ENCODE measurements at regions not wholly inside any gene's neighbourhood (a gene's known extent, or its start where the extent isn't known, plus 50 kb on each side); places are given as distances from the start of the nearest gene placed in this dataset.

DNA sequence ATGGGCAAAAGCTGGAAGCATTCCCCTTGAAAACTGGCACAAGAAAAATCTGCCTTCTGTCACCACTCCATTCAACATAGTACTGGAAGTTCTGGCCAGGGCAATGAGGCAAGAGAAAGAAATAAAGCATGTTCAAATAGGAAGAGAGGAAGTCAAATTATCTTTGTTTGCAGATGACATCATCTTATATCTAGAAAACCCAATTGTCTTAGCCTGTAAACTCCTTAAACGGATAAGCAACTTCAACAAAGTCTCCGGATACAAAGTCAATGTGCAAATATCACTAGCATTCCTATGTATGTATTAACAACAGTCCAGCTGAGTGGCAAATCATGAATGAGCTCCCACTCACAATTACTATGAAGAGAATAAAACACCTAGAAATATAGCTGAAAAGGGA lies 1579.3 kb downstream of the SUCLG1 start:
- Histone ChIP-seq H4K20me1 (replicated peaks; ENCODE audit: control insufficient read depth, insufficient read depth, low read length) (no peaks in the 10 kb centered on the region), H3K36me3 (ENCODE audit: control insufficient read depth, insufficient read depth, low read length) (no peaks in the 10 kb centered on the region), H3K4me1 (replicated peaks in 1 of 2; ENCODE audit: control insufficient read depth in 2 of 2, insufficient read depth in 2 of 2, low read length in 2 of 2) (no peaks in the 10 kb centered on the region; a peak in 1 of 5 replicates), H3K9ac (ENCODE audit: insufficient read depth in 1 of 2, low read depth in 2 of 2, low read length in 2 of 2) (no peak overlapping the region), H2AFZ (ENCODE audit: low read depth, low read length) (no peak overlapping the region), H3K9me1 (ENCODE audit: control insufficient read depth, insufficient read depth, low read length) (no peaks in the 10 kb centered on the region), H3K4me3 (no peak overlapping the region), H3K79me2 (ENCODE audit: control insufficient read depth, insufficient read depth, low read length) (no peaks in the 10 kb centered on the region), H3K4me2 (ENCODE audit: insufficient read depth, low read length) (no peak overlapping the region), H3K27me3 (ENCODE audit: control insufficient read depth in 2 of 2, insufficient read depth in 2 of 2, low read length in 2 of 2) (no peaks in the 10 kb centered on the region), H3K9me3 (replicated peaks; ENCODE audit: control insufficient read depth, insufficient read depth, low read depth, low read length) (no peaks in the 10 kb centered on the region; the same call in 1 of the 2 replicates), H3K27ac (ENCODE audit: extremely low read depth, low read depth, low read length) (no peak overlapping the region)
- ChIA-PET CTCF (ENCODE audit: low intra/inter-chr PET ratio) (no interaction called here), POLR2A (no interaction called here)
- in situ Hi-C loops (cut with MboI), result no loop called here
- no peak for DNase-seq (ENCODE audit: extremely low read depth in 1 of 4, low spot score in 3 of 4)
- 6% methylated on average over 2 of the region's 2 CpGs for WGBS (ENCODE audit: insufficient coverage, low coverage, missing lambda C conversion rate)
- no TSS peak for BruUV-seq (replicated peaks)
- no peak for ATAC-seq
- intact Hi-C loops (cut with micrococcal nuclease), result no loop called here
- FAIRE-seq, result no peak
- peak; percentile 30; the same call in 1 of the 2 replicates for TF ChIP-seq ATF7 (IDR thresholded peaks at IDR 0.05)
- no peak for TF ChIP-seq ZNF407 (IDR thresholded peaks at IDR 0.05; ENCODE audit: low read depth)
- TF ChIP-seq, protein P1, sequence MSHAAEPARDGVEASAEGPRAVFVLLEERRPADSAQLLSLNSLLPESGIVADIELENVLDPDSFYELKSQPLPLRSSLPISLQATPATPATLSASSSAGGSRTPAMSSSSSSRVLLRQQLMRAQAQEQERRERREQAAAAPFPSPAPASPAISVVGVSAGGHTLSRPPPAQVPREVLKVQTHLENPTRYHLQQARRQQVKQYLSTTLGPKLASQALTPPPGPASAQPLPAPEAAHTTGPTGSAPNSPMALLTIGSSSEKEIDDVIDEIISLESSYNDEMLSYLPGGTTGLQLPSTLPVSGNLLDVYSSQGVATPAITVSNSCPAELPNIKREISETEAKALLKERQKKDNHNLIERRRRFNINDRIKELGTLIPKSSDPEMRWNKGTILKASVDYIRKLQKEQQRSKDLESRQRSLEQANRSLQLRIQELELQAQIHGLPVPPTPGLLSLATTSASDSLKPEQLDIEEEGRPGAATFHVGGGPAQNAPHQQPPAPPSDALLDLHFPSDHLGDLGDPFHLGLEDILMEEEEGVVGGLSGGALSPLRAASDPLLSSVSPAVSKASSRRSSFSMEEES (CRISPR knock-in tag; IDR thresholded peaks at IDR 0.05), result no peak
- TF ChIP-seq SLC30A9 (CRISPR knock-in tag; IDR thresholded peaks at IDR 0.05), result no peak
- no peak for TF ChIP-seq SMAD3 (CRISPR knock-in tag; conservative IDR thresholded peaks at IDR 0.05)
- peak; percentile 49; the same call in 1 of the 2 replicates for TF ChIP-seq ATF3 (IDR thresholded peaks at IDR 0.05)
- TF ChIP-seq ATF3 (CRISPR knock-in tag; conservative IDR thresholded peaks at IDR 0.05), result no peak
- TF ChIP-seq POLR3A (IDR thresholded peaks at IDR 0.05; ENCODE audit: borderline replicate concordance, extremely low read depth, insufficient read depth, insufficient read length), result no peak
- TF ChIP-seq STAG1 (CRISPR knock-in tag; IDR thresholded peaks at IDR 0.05; ENCODE audit: borderline replicate concordance), result no peak
- no peak for TF ChIP-seq HOMEZ (CRISPR knock-in tag; IDR thresholded peaks at IDR 0.05)
- no peak for TF ChIP-seq TSC22D4 (tag; IDR thresholded peaks at IDR 0.05)
